Thoracic aorta (tissue), 2 donors: ENCODE measurements at regions not wholly inside any gene's neighbourhood (a gene's known extent, or its start where the extent isn't known, plus 50 kb on each side); places are given as distances from the start of the nearest gene placed in this dataset.

Experiments
- ATAC-seq: fragments of 150-250 bp; one replicate; pipeline ENCODE4 v1.8.0; 2017; ENCODE audit warnings: low read depth; ENCODE audit not compliant: insufficient number of reproducible peaks, low FRiP score
- DNase-seq: peaks from one replicate; pipeline ENCODE4 v3.0.0-alpha.2; 2020; ENCODE audit warnings: low spot score
- H3K27ac ChIP-seq, 2 donors: fragments of 200-600 bp; sonication (generic); 1 replicate in 1 of 2; 2 replicates in 1 of 2; pipeline ENCODE4 v1.5.1; 2016; ENCODE audit warnings: mild to moderate bottlenecking in 2 of 2, moderate library complexity in 2 of 2
- H3K27me3 ChIP-seq: fragments of 200-600 bp; sonication (generic); replicated peaks from 2 replicates; pipeline ENCODE4 v1.6.0; 2016; ENCODE audit warnings: mild to moderate bottlenecking; ENCODE audit not compliant: insufficient read depth
- H3K36me3 ChIP-seq: fragments of 200-600 bp; sonication (generic); one replicate; pipeline ENCODE4 v1.5.1; 2016
- H3K4me1 ChIP-seq, 2 donors: fragments of 200-600 bp; sonication (generic); 1 replicate in 1 of 2; 2 replicates in 1 of 2; pipeline versions ENCODE4 v1.5.1 to v1.6.0; 2016; ENCODE audit warnings: low read depth in 2 of 2, mild to moderate bottlenecking in 1 of 2; ENCODE audit not compliant: control insufficient read depth in 1 of 2
- H3K4me3 ChIP-seq: fragments of 200-600 bp; sonication (generic); 2 replicates; pipeline ENCODE4 v1.5.1; 2016; ENCODE audit warnings: mild to moderate bottlenecking
- H3K9me3 ChIP-seq: fragments of 200-600 bp; sonication (generic); 2 replicates; pipeline ENCODE4 v1.5.1; 2016
- TF ChIP-seq, protein P1 (sequence below): fragments of 200-600 bp; sonication (generic); IDR thresholded peaks from one replicate; pipeline ENCODE4 v1.5.1; 2019; ENCODE audit warnings: antibody characterized with exemption

GRCh38 chr12:116466536-116466935 is 92.6 kb upstream of the MAP1LC3B2 start:
- ATAC-seq, result no peak
- Histone ChIP-seq H3K27me3 (no peaks in the 10 kb centered on the region), H3K4me1 (peaks cover 0 to 4% of the 10 kb centered on the region in 2 donors), H3K27ac (no peak overlapping the region), H3K36me3 (no peaks in the 10 kb centered on the region), H3K9me3 (no peaks in the 10 kb centered on the region), H3K4me3 (no peak overlapping the region)
- TF ChIP-seq, protein P1, sequence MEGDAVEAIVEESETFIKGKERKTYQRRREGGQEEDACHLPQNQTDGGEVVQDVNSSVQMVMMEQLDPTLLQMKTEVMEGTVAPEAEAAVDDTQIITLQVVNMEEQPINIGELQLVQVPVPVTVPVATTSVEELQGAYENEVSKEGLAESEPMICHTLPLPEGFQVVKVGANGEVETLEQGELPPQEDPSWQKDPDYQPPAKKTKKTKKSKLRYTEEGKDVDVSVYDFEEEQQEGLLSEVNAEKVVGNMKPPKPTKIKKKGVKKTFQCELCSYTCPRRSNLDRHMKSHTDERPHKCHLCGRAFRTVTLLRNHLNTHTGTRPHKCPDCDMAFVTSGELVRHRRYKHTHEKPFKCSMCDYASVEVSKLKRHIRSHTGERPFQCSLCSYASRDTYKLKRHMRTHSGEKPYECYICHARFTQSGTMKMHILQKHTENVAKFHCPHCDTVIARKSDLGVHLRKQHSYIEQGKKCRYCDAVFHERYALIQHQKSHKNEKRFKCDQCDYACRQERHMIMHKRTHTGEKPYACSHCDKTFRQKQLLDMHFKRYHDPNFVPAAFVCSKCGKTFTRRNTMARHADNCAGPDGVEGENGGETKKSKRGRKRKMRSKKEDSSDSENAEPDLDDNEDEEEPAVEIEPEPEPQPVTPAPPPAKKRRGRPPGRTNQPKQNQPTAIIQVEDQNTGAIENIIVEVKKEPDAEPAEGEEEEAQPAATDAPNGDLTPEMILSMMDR, result no peak
- DNase-seq, result no peak

- Histone ChIP-seq H3K27ac (no peak overlapping the region), H3K4me1 (peaks cover 0 to 8% of the 10 kb centered on the region in 2 donors), H3K4me3 (no peak overlapping the region), H3K27me3 (no peaks in the 10 kb centered on the region), H3K36me3 (no peaks in the 10 kb centered on the region), H3K9me3 (no peaks in the 10 kb centered on the region)
- ATAC-seq, result no peak
- no peak for DNase-seq
- TF ChIP-seq, protein P1, result no peak
Measured at GRCh38 chr12:116469344-116469743, 89.8 kb upstream of the MAP1LC3B2 start.

DNA sequence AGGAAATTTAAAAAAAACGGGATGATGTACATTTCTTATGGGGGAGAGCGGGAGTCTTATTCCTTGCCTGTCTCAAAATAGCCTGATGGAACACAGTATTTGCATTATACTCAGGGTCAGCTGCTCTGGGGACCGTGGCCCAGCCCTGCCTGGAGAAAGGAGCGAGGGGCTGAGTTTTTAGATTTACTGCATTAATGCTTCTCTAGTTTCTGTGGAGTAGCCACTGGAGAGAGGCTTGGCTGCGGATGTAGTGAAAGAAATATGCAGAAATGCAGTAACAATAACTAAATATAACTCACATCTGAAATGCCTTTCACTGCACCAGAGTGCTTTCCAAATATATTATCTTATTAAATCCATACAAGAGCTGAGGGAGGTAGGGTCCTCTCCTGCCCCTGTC is 87.6 kb upstream of the MAP1LC3B2 start:
- TF ChIP-seq, protein P1, result no peak
- Histone ChIP-seq H3K27me3 (no peaks in the 10 kb centered on the region), H3K4me1 (peaks cover 0 to 8% of the 10 kb centered on the region in 2 donors), H3K4me3 (no peak overlapping the region), H3K27ac (no peak overlapping the region), H3K36me3 (no peaks in the 10 kb centered on the region), H3K9me3 (no peaks in the 10 kb centered on the region)
- DNase-seq, result no peak
- no peak for ATAC-seq

GRCh38 chr12:116472193-116472592 is 87.0 kb upstream of the MAP1LC3B2 start:
- H3K9me3 ChIP-seq, result no peaks in the 10 kb centered on the region
- no peaks in the 10 kb centered on the region for H3K36me3 ChIP-seq
- H3K4me3 ChIP-seq, result no peak overlapping the region
- peaks cover 0 to 8% of the 10 kb centered on the region in 2 donors for H3K4me1 ChIP-seq
- no peak for DNase-seq
- ATAC-seq, result no peak
- no peaks in the 10 kb centered on the region for H3K27me3 ChIP-seq
- no peak overlapping the region for H3K27ac ChIP-seq
- TF ChIP-seq, protein P1, result no peak

- TF ChIP-seq, protein P1, result no peak
- Histone ChIP-seq H3K4me3 (no peak overlapping the region), H3K27ac (no peak overlapping the region), H3K27me3 (no peaks in the 10 kb centered on the region), H3K9me3 (no peaks in the 10 kb centered on the region), H3K4me1 (peaks cover 0 to 8% of the 10 kb centered on the region in 2 donors), H3K36me3 (no peaks in the 10 kb centered on the region)
- no peak for DNase-seq
- no peak for ATAC-seq
Measured at GRCh38 chr12:116473416-116473815, 85.8 kb upstream of the MAP1LC3B2 start.
